ENCODE measurements at regions not wholly inside any gene's neighbourhood (a gene's known extent, or its start where the extent isn't known, plus 50 kb on each side); places are given as distances from the start of the nearest gene placed in this dataset.
"Not testable (repeated sequence)": the region's sequence is repeated elsewhere in the genome, so short reads cannot be mapped to it uniquely, and the experiment has no call there.

- DNase-seq, result no peak
Observed at GRCh38 chr10:121242741-121243608, 355.3 kb downstream of the FGFR2 start.

GRCh38 chr10:121243609-121244241 is 354.5 kb downstream of the FGFR2 start:
- no peak for DNase-seq

- no peak for DNase-seq
Observed at GRCh38 chr10:121244818-121245217, 353.4 kb downstream of the FGFR2 start.

- DNase-seq, result no peak
Observed at GRCh38 chr10:121245754-121246153, 352.5 kb downstream of the FGFR2 start.

DNA sequence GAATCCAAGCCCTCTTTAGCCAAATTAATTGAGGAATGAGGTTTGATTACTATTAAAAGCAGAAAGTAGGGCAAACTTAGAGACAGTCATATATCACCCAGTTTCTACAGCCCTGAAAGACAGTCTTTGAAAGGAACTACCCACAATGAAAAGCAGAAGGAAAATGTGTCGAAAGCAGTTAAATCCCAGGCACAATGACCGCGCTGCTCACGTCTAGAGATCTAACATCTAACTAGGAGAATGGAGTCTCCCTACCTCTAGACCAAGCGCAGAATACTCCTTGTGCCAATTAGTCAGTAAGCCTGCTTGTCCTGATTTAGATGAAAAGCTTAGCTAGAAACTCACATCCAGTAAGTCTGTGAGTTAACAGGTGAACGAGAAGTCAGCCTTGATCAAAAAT is 350.0 kb downstream of the FGFR2 start:
- DNase-seq, result no peak

GRCh38 chr10:121250995-121251764 is 347.1 kb downstream of the FGFR2 start:
- DNase-seq, result no peak

GRCh38 chr10:121252756-121253155 is 345.5 kb downstream of the FGFR2 start:
- no peak for DNase-seq

GRCh38 chr10:121260377-121260776 is 337.9 kb downstream of the FGFR2 start:
- no peak for DNase-seq

DNA sequence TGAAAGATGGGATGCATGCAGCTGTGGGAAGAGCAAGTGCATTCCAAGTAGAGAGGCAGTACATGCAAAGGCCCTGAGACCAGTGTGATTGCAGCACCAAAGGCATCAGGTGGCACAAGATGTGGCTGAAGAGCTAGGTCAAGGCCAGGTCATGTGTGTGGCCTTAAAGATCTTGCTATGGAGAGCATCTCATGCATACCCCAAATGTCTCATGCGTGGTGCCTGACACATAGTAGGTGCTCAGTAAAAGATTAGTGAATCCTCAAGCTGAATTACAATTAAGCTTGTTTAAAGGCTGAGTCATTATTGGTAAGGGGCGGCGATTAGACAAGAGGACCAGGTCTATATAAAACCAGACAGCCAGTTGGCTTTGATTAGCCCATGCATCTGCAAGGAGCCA is 336.6 kb downstream of the FGFR2 start:
- DNase-seq, result no peak

GRCh38 chr10:121262774-121263430 is 335.3 kb downstream of the FGFR2 start:
- no peak for DNase-seq

DNA sequence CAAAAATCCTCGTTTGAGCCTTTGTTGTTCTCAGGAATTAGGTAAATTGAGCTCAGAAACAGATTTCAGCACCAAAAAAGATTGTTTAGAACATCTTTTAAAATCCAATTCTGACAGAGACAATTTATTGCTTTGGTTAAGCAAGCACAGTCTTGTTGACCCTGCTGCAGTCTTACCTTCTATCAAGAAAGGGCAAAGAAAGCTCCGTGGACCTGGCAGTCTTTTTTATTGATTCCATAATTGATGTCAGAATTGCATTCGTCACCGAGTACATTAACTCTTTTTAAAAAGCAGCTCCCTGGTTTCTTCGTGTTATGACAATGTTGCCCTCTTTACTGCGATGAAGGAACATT is 334.8 kb downstream of the FGFR2 start:
- no peak for DNase-seq

GRCh38 chr10:121265360-121266123 is 332.7 kb downstream of the FGFR2 start:
- no peak for DNase-seq

DNA sequence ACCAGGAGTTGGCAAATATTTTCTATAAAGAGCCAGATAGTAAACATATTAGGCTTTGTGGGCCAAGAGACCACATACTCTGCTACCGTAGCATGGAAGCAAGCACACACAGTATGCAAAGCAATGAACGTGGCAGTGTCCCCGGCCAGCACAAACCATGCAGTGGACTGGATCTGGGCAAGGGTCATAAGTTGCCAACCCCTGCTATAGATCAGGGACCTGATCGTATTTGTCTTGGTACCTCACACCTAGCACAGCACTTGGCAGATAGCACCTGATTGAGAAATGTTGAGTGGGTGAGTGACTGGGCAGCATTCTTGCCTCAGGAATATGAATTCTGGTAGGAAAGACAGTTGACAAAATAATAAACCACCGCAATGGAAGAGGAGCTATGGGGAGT is 331.9 kb downstream of the FGFR2 start:
- DNase-seq, result no peak

- DNase-seq, result no peak
Observed at GRCh38 chr10:121267236-121268003, 330.8 kb downstream of the FGFR2 start.

DNA sequence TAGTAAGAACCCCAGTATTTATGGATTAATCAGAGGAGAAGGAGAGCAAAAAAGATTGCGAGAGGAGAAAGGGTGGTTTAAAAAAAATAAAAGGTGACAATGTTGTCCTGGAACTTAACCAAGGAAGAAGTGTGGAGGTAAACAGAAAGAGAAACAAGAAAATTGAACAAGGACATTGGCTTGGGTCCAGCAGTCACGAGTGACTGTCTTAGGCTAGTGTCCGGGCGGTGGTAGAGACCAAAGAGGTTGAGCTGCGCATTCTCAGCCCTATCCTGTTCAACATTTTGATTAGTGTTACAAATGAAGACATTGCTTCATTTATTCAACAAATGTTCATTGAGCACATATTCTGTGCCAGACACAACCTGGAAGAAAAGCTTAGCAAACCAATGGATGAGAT is 329.9 kb downstream of the FGFR2 start:
- DNase-seq, result no peak

DNA sequence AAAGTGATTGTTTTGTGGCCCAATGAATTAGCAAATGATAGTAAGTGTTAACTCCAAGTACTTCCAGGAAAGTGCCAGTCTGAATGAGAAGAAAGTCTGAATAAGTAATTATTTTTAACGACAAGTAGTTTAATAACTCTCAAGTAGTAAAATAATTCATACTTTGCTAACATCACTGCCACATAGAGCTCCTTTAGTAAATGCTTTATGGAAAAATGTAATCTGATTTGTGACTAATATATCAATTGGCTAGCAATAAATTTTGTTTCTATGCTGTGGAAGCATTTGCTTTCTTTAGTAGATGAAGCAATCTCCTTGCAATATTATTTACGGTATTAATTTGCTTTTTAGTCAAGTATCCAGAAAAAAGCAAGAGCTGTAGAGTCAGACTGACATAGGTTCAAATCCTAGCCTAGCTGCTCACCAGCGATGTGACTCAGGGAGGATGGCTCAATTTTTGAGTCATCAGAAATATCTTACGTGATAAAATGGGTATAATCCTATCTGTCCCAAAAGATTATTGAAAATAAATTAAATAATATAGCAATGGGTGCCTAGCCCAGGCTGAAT is 329.3 kb downstream of the FGFR2 start:
- DNase-seq, result no peak

DNA sequence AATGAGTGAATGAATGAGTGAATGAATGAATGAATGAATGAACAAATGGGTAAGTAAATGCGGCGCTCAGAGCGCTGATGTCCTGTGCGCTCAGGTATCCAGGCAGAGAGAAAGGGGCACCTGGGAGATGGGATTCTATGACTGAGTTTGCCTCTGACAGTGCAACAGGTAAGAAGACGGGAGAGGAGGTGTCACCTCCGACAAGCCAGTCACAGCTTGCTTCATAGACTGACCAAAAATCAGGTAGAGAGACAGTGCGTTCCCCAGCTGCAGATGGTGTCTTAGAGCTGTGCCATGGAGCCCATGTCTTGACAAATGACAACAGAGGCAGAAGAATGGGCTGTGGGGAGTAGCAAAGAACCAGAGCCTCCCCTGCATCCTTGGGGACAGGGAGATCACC is 327.3 kb downstream of the FGFR2 start:
- no peak for DNase-seq

DNA sequence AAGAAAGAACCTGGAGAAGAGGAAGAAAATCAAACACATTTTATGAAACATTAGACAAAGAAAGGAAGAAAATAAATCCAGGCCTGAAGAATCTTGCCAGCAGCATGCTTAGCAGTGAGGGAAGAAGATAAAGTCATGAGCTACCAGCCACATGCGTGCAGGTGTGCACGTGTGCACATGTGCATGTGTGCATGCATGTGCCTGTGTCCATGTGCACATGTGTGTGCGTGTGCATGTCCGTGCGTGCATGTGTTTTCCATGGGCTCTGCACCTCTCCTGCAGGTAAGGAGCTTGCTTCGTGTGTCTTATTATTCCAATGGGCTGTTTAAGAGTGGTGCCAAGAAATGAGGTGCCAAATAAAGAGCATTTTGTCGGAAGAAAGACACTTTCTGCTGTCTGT is 322.2 kb downstream of the FGFR2 start:
- DNase-seq, result no peak

DNA sequence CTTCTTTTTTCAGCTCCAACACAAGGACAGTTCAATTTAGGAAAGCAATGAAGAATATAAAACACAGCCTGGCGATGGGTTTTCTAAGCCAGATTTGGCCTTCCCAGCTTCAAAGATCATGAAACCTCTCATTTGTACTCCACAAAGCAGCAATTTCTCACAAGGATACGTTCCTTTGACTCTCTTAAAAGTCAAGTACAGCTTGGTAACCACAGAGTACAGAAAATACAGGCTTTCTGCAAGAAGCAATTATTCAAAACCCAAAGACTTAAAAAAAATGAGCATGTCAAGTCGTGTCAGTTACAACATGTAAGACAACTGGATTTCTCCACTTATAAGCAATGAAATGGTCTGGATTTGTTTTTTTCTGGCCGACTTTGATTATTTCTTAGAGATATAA is 321.4 kb downstream of the FGFR2 start:
- DNase-seq, result no peak

DNA sequence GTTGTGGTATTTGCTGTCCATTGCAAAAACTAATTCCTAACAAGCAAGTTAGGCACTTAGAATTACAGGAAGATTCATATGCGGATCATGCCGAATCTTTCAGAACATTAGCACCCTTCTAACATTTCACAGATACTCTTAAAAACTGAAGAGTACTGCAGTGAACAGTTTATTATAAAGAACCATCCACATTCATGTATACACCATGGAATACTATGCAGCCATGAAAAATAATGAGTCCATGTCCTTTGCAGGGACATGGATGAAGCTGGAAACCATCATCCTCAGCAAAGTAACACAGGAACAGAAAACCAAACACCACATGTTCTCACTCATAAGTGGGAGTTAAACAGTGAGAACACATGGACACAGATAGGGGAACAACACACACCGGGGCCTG is 319.9 kb downstream of the FGFR2 start:
- not testable (repeated sequence) for DNase-seq

GRCh38 chr10:121281576-121281975 is 316.7 kb downstream of the FGFR2 start:
- DNase-seq, result no peak

All from CD4-positive, alpha-beta T cell treated with Interferon gamma for 1 hour (primary cell).